Fibroblast of the aortic adventitia (primary cell): ENCODE measurements at regions not wholly inside any gene's neighbourhood (a gene's known extent, or its start where the extent isn't known, plus 50 kb on each side); places are given as distances from the start of the nearest gene placed in this dataset.

Experiments used
- DNase-seq: peaks from one replicate; pipeline ENCODE4 v3.0.0-alpha.2; 2010; ENCODE audit warnings: low read depth
- H3K4me3 ChIP-seq: 2 replicates; pipeline ENCODE4 v1.5.1; 2011; ENCODE audit warnings: low read depth, mild to moderate bottlenecking, control low read depth, low read length, moderate library complexity
- CTCF ChIP-seq: IDR thresholded peaks from 2 replicates; pipeline ENCODE4 v1.5.1; 2011; ENCODE audit warnings: mild to moderate bottlenecking, low read length, control low read depth, inconsistent platforms; ENCODE audit not compliant: insufficient read depth

GRCh38 chr12:87280356-87280755 is 748.8 kb downstream of the C12orf50 start:
- no peak for DNase-seq
- TF ChIP-seq CTCF, result no peak

GRCh38 chr12:87274594-87275245 is 754.5 kb downstream of the C12orf50 start:
- TF ChIP-seq CTCF, result peak; percentile 68
- H3K4me3 ChIP-seq, result no peak overlapping the region
- DNase-seq, result peak; percentile 55

More at GRCh38 chr12:87280356-87280755, 748.8 kb downstream of the C12orf50 start:
- H3K4me3 ChIP-seq, result no peak overlapping the region

- DNase-seq, result peak; percentile 36
- no peak overlapping the region for H3K4me3 ChIP-seq
- no peak for TF ChIP-seq CTCF
Observed at GRCh38 chr12:87272851-87273250, 756.4 kb downstream of the C12orf50 start.

- no peak overlapping the region for H3K4me3 ChIP-seq
- TF ChIP-seq CTCF, result no peak
- peak; percentile 53 for DNase-seq
Observed at GRCh38 chr12:87270919-87271318, 758.3 kb downstream of the C12orf50 start.

GRCh38 chr12:87266305-87266704 is 762.9 kb downstream of the C12orf50 start:
- H3K4me3 ChIP-seq, result no peak overlapping the region
- TF ChIP-seq CTCF, result peak; percentile 23
- no peak for DNase-seq

- no peak for TF ChIP-seq CTCF
- no peak overlapping the region for H3K4me3 ChIP-seq
- no peak for DNase-seq
Observed at GRCh38 chr12:87259391-87259790, 769.8 kb downstream of the C12orf50 start.
